ENCODE measurements at regions not wholly inside any gene's neighbourhood (a gene's known extent, or its start where the extent isn't known, plus 50 kb on each side); places are given as distances from the start of the nearest gene placed in this dataset.

DNA sequence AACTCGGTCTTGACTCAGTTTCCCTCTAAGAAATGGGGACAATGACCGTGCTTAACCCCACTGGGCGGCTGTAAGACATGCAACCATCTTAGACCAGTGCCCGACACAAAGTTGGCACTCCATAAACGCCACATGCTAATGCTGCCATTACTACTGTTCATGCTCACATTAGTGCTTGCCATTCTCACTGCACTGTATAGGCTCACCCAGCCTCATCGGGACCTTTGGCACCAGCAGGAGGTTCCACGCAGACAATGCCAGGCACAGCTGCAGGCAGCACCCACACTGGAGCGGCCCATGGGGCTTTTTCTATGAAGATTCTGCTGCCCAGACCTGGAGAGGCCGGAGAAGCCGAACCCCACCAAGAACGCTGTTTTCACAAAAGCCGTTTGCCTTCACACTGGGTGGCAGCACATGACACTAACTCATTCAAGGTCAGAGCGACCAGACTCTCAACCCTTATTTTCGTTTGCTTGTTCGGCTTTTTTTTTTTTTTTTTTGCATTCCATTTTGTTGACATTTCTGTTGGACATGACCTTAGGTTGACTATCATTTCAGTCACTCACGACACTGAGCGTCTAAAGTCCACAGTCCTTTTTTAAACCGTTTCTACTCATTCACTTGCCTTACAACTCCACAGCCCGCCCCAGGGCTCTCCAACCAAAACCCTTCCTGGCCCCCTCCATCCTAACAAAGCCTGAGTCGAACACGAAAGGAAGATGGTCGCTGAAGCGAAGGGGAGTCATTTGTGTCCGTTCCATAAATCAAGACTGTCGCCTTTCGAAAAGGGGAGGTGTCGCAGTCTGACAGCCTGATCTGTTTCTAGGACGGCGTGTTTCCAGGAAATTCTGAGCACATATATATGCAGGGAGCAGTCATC lies 124.4 kb upstream of the RNF32 start (continued):
- TF ChIP-seq HNF4G (IDR thresholded peaks at IDR 0.05; ENCODE audit: borderline replicate concordance, low read depth, low read length) = peak; percentile 83
- TF ChIP-seq HNF4G (CRISPR knock-in tag; IDR thresholded peaks at IDR 0.05; ENCODE audit: borderline replicate concordance, low read depth) = peak; percentile 81; the same call in 1 of the 2 replicates
- no peak for TF ChIP-seq HDAC6 (IDR thresholded peaks at IDR 0.05; ENCODE audit: low read depth, low read length)
- peak; percentile 19; the same call in 1 of the 2 replicates for TF ChIP-seq ZNF556 (CRISPR knock-in tag; IDR thresholded peaks at IDR 0.05; ENCODE audit: borderline replicate concordance)
- TF ChIP-seq, protein P1, sequence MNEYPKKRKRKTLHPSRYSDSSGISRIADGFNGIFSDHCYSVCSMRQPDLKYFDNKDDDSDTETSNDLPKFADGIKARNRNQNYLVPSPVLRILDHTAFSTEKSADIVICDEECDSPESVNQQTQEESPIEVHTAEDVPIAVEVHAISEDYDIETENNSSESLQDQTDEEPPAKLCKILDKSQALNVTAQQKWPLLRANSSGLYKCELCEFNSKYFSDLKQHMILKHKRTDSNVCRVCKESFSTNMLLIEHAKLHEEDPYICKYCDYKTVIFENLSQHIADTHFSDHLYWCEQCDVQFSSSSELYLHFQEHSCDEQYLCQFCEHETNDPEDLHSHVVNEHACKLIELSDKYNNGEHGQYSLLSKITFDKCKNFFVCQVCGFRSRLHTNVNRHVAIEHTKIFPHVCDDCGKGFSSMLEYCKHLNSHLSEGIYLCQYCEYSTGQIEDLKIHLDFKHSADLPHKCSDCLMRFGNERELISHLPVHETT (CRISPR knock-in tag; conservative IDR thresholded peaks at IDR 0.05) = no peak
- no peak for TF ChIP-seq ZNF577 (CRISPR knock-in tag; IDR thresholded peaks at IDR 0.05; ENCODE audit: borderline replicate concordance, low read depth)
- TF ChIP-seq ZEB1 (IDR thresholded peaks at IDR 0.05; ENCODE audit: insufficient replicate concordance, low read depth) = no peak
- TF ChIP-seq FOXJ3 (CRISPR knock-in tag; IDR thresholded peaks at IDR 0.05; ENCODE audit: borderline replicate concordance) = no peak; the same call in 1 of the 2 replicates
- TF ChIP-seq, protein P2, sequence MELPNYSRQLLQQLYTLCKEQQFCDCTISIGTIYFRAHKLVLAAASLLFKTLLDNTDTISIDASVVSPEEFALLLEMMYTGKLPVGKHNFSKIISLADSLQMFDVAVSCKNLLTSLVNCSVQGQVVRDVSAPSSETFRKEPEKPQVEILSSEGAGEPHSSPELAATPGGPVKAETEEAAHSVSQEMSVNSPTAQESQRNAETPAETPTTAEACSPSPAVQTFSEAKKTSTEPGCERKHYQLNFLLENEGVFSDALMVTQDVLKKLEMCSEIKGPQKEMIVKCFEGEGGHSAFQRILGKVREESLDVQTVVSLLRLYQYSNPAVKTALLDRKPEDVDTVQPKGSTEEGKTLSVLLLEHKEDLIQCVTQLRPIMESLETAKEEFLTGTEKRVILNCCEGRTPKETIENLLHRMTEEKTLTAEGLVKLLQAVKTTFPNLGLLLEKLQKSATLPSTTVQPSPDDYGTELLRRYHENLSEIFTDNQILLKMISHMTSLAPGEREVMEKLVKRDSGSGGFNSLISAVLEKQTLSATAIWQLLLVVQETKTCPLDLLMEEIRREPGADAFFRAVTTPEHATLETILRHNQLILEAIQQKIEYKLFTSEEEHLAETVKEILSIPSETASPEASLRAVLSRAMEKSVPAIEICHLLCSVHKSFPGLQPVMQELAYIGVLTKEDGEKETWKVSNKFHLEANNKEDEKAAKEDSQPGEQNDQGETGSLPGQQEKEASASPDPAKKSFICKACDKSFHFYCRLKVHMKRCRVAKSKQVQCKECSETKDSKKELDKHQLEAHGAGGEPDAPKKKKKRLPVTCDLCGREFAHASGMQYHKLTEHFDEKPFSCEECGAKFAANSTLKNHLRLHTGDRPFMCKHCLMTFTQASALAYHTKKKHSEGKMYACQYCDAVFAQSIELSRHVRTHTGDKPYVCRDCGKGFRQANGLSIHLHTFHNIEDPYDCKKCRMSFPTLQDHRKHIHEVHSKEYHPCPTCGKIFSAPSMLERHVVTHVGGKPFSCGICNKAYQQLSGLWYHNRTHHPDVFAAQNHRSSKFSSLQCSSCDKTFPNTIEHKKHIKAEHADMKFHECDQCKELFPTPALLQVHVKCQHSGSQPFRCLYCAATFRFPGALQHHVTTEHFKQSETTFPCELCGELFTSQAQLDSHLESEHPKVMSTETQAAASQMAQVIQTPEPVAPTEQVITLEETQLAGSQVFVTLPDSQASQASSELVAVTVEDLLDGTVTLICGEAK (IDR thresholded peaks at IDR 0.05) = 0 out of 2 replicates have a peak, but pooled peaks have one; percentile 30
- TF ChIP-seq, protein P2 (CRISPR knock-in tag; IDR thresholded peaks at IDR 0.05) = no peak
- TF ChIP-seq PAX8 (CRISPR knock-in tag; IDR thresholded peaks at IDR 0.05; ENCODE audit: borderline replicate concordance) = no peak
- TF ChIP-seq, protein P3, sequence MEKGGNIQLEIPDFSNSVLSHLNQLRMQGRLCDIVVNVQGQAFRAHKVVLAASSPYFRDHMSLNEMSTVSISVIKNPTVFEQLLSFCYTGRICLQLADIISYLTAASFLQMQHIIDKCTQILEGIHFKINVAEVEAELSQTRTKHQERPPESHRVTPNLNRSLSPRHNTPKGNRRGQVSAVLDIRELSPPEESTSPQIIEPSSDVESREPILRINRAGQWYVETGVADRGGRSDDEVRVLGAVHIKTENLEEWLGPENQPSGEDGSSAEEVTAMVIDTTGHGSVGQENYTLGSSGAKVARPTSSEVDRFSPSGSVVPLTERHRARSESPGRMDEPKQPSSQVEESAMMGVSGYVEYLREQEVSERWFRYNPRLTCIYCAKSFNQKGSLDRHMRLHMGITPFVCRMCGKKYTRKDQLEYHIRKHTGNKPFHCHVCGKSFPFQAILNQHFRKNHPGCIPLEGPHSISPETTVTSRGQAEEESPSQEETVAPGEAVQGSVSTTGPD (CRISPR knock-in tag; IDR thresholded peaks at IDR 0.05) = no peak
- no peak for TF ChIP-seq ZFP41 (CRISPR knock-in tag; IDR thresholded peaks at IDR 0.05; ENCODE audit: borderline replicate concordance)
- TF ChIP-seq PHB2 (IDR thresholded peaks at IDR 0.05; ENCODE audit: partially characterized antibody) = no peak
- TF ChIP-seq CBX5 (CRISPR knock-in tag; IDR thresholded peaks at IDR 0.05; ENCODE audit: borderline replicate concordance) = no peak; the same call in 1 of the 2 replicates
- TF ChIP-seq FOSL2 (CRISPR knock-in tag; IDR thresholded peaks at IDR 0.05) = peak; percentile 62
- TF ChIP-seq ZNF570 (CRISPR knock-in tag; IDR thresholded peaks at IDR 0.05; ENCODE audit: borderline replicate concordance) = no peak
- peak; percentile 10; the same call in 1 of the 2 replicates for TF ChIP-seq ELF1 (CRISPR knock-in tag; IDR thresholded peaks at IDR 0.05)

Data from HepG2 (cell line).